ENCODE measurements at regions not wholly inside any gene's neighbourhood (a gene's known extent, or its start where the extent isn't known, plus 50 kb on each side); places are given as distances from the start of the nearest gene placed in this dataset.

GRCh38 chr3:117310536-117310935 is 601.0 kb downstream of the TUSC7 start:
- no peak for TF ChIP-seq CTCF (conservative IDR thresholded peaks at IDR 0.05; ENCODE audit: low read depth, low read length)
- H3K27me3 ChIP-seq (ENCODE audit: insufficient read depth, low read depth) = no peaks in the 10 kb centered on the region
- H4K20me1 ChIP-seq (ENCODE audit: insufficient read depth) = no peaks in the 10 kb centered on the region
- no peaks in the 10 kb centered on the region for H3K4me1 ChIP-seq (ENCODE audit: low read depth, poor library complexity, severe bottlenecking)
- H3K36me3 ChIP-seq (ENCODE audit: insufficient read depth) = no peaks in the 10 kb centered on the region
- no peak overlapping the region for H3K4me3 ChIP-seq (IDR thresholded peaks at IDR 0.05; ENCODE audit: insufficient read depth, low read depth, low read length)
- H2AFZ ChIP-seq (ENCODE audit: low read depth) = no peak overlapping the region
- no peak overlapping the region for H3K27ac ChIP-seq
- no peaks in the 10 kb centered on the region for H3K79me2 ChIP-seq (ENCODE audit: insufficient read depth, low read depth)
- no peak overlapping the region for H3K9ac ChIP-seq
- H3K4me2 ChIP-seq = no peak overlapping the region

DNA sequence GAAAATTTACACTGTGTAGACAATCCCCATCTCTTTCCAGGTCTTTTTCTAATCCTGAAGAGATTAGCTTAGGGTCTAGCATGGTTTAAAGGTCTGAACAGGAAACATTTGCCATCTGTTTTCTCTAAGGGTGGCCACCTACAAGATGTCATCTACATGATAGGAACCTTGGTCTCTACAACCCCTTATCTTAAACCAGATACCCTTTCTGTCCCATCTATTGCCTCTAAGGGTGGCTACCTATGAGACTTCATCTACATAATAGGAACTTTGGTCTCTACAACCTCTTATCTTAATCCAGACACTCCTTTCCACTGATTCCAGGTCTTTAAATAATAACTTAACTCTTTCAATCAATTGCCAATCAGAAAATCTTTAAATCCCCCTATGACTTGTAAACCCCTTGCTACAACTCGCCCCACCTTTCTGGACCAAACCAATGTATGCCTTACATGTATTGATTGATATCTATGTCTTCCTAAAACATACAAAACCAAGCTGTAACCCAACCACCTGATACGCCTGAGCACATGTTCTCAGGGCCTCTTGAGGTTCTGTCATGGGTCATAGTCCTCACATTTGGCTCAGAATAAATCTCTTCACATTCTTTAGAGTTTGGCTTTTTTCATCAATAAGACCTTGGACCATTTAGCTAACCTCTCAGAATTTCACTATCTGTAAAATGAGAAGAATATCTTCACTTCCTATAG is 605.0 kb downstream of the TUSC7 start:
- Histone ChIP-seq H3K79me2 (ENCODE audit: insufficient read depth, low read depth) (no peaks in the 10 kb centered on the region), H3K27ac (no peak overlapping the region), H3K4me2 (no peak overlapping the region), H2AFZ (ENCODE audit: low read depth) (no peak overlapping the region), H3K9ac (no peak overlapping the region), H3K27me3 (ENCODE audit: insufficient read depth, low read depth) (no peaks in the 10 kb centered on the region), H3K36me3 (ENCODE audit: insufficient read depth) (no peaks in the 10 kb centered on the region), H4K20me1 (ENCODE audit: insufficient read depth) (no peaks in the 10 kb centered on the region), H3K4me1 (ENCODE audit: low read depth, poor library complexity, severe bottlenecking) (no peaks in the 10 kb centered on the region), H3K4me3 (IDR thresholded peaks at IDR 0.05; ENCODE audit: insufficient read depth, low read depth, low read length) (no peak overlapping the region)
- no peak for TF ChIP-seq CTCF (conservative IDR thresholded peaks at IDR 0.05; ENCODE audit: low read depth, low read length)

- H2AFZ ChIP-seq (ENCODE audit: low read depth) = no peak overlapping the region
- no peaks in the 10 kb centered on the region for H4K20me1 ChIP-seq (ENCODE audit: insufficient read depth)
- H3K4me2 ChIP-seq = no peak overlapping the region
- no peak for TF ChIP-seq CTCF (conservative IDR thresholded peaks at IDR 0.05; ENCODE audit: low read depth, low read length)
- H3K36me3 ChIP-seq (ENCODE audit: insufficient read depth) = no peaks in the 10 kb centered on the region
- H3K4me1 ChIP-seq (ENCODE audit: low read depth, poor library complexity, severe bottlenecking) = no peaks in the 10 kb centered on the region
- no peak overlapping the region for H3K4me3 ChIP-seq (IDR thresholded peaks at IDR 0.05; ENCODE audit: insufficient read depth, low read depth, low read length)
- H3K9ac ChIP-seq = no peak overlapping the region
- no peaks in the 10 kb centered on the region for H3K79me2 ChIP-seq (ENCODE audit: insufficient read depth, low read depth)
- H3K27ac ChIP-seq = no peak overlapping the region
- no peaks in the 10 kb centered on the region for H3K27me3 ChIP-seq (ENCODE audit: insufficient read depth, low read depth)
Observed at GRCh38 chr3:117322866-117323265, 613.3 kb downstream of the TUSC7 start.

DNA sequence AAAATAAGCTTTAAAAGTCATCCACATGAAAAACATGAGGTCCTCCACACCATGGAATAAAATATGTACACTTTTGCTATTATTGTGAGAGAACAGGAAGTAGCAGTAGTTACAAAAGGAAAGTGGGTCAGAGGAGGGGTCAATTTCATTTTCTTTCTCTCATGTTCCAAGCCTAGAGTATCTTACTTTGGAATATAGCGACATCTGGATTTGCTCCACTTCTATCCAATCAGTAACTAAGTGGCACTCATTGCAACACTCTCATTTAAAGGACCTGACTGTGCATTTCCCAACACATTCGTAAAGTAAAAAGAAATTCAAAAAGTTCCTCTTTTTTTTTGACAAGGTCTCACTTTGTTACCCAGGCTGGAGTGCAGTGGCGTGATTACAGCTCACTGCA is 637.3 kb downstream of the TUSC7 start:
- Histone ChIP-seq H3K4me1 (ENCODE audit: low read depth, poor library complexity, severe bottlenecking) (no peaks in the 10 kb centered on the region), H3K9ac (no peak overlapping the region), H3K79me2 (ENCODE audit: insufficient read depth, low read depth) (no peaks in the 10 kb centered on the region), H3K27ac (no peak overlapping the region), H2AFZ (ENCODE audit: low read depth) (no peak overlapping the region), H3K36me3 (ENCODE audit: insufficient read depth) (no peaks in the 10 kb centered on the region), H3K4me3 (IDR thresholded peaks at IDR 0.05; ENCODE audit: insufficient read depth, low read depth, low read length) (no peak overlapping the region), H3K27me3 (ENCODE audit: insufficient read depth, low read depth) (no peaks in the 10 kb centered on the region), H4K20me1 (ENCODE audit: insufficient read depth) (no peaks in the 10 kb centered on the region), H3K4me2 (no peak overlapping the region)
- no peak for TF ChIP-seq CTCF (conservative IDR thresholded peaks at IDR 0.05; ENCODE audit: low read depth, low read length)

Measured in KMS-11 (cell line).